Sigmoid colon (tissue), 4 donors: ENCODE measurements at regions not wholly inside any gene's neighbourhood (a gene's known extent, or its start where the extent isn't known, plus 50 kb on each side); places are given as distances from the start of the nearest gene placed in this dataset.

Source experiments
- EP300 ChIP-seq, 4 donors: sonication (generic); formaldehyde crosslinking; IDR thresholded peaks; one replicate each; pipeline ENCODE4 v1.6.1; 2017; ENCODE audit warnings: antibody characterized with exemption in 4 of 4
- POLR2A ChIP-seq, 2 donors: fragments of 450-650 bp; IDR thresholded peaks; one replicate each; pipeline ENCODE4 v1.6.1; 2016; ENCODE audit warnings: antibody characterized with exemption in 2 of 2, mild to moderate bottlenecking in 2 of 2, moderate library complexity in 2 of 2
- POLR2AphosphoS5 ChIP-seq, 4 donors: sonication (generic); formaldehyde crosslinking; IDR thresholded peaks; one replicate each; pipeline ENCODE4 v1.6.1; 2017; ENCODE audit warnings: antibody characterized with exemption in 4 of 4
- TF ChIP-seq, protein P1 (sequence below), 4 experiments: fragments of 450-650 bp in 3 of 4; fragments of 200-600 bp in 1 of 4; IDR thresholded peaks; one replicate each; pipeline ENCODE4 v1.5.1; 2016 to 2019; ENCODE audit warnings: antibody characterized with exemption in 4 of 4, mild to moderate bottlenecking in 3 of 4, moderate library complexity in 2 of 4

DNA sequence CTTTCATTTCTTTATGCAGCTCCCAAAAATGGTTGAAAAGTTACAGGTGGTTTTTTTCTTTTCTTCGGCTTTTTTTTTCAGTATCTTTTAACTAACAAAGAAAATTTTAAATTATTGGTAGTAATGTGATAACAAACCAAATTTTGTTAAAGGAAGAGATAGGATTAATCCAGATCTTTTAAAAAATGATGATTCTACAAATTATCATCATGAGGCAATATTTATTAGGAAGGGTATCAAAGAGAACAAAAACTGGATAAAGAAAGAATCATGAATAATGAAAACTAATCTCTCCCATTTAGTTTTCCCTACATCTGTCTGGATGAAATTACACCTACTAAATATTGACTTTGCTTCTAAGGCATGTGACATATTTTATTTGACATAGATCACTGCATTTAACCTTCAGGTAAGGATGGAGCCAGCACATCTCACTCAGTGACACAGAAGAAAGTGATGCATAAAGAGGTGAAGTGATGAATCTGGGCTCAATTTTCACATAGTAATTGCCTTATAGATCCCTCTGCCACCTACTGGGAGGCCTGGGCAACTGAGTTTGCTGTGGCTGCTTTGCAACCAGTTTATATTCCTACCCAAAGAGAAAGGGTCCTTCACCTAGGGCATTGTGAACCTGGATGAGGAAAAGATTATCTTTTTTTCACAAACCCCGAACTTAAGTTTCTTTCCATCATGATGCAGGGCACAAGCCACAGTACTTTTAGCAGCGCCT lies 155.6 kb downstream of the HNRNPD start:
- TF ChIP-seq, protein P1, sequence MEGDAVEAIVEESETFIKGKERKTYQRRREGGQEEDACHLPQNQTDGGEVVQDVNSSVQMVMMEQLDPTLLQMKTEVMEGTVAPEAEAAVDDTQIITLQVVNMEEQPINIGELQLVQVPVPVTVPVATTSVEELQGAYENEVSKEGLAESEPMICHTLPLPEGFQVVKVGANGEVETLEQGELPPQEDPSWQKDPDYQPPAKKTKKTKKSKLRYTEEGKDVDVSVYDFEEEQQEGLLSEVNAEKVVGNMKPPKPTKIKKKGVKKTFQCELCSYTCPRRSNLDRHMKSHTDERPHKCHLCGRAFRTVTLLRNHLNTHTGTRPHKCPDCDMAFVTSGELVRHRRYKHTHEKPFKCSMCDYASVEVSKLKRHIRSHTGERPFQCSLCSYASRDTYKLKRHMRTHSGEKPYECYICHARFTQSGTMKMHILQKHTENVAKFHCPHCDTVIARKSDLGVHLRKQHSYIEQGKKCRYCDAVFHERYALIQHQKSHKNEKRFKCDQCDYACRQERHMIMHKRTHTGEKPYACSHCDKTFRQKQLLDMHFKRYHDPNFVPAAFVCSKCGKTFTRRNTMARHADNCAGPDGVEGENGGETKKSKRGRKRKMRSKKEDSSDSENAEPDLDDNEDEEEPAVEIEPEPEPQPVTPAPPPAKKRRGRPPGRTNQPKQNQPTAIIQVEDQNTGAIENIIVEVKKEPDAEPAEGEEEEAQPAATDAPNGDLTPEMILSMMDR (IDR thresholded peaks at IDR 0.05): no peak
- TF ChIP-seq POLR2AphosphoS5 (IDR thresholded peaks at IDR 0.05): no peak
- no peak for TF ChIP-seq POLR2A (IDR thresholded peaks at IDR 0.05)
- TF ChIP-seq EP300 (IDR thresholded peaks at IDR 0.05): no peak
